ENCODE measurements at regions not wholly inside any gene's neighbourhood (a gene's known extent, or its start where the extent isn't known, plus 50 kb on each side); places are given as distances from the start of the nearest gene placed in this dataset.

DNA sequence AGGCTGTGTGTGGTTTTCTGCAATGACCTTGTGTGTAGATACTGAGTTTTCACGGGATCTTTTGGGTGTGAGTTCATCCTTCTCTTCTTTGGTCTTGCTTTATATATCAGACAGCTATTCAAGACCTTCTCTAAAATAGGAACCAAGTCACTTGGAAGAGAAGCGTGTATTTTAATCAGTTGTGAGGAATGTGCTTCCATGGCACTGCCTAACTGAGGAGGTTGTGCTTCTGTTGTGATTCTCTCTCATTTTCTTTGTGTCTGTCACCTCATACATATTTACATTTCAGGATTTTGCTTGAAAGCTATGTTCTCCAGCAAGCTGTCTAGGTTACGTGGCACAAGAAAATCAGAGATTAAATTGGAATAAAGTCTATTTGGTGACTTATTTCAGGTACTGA, 428.7 kb downstream of the QKI start:
- TF ChIP-seq, protein P1, sequence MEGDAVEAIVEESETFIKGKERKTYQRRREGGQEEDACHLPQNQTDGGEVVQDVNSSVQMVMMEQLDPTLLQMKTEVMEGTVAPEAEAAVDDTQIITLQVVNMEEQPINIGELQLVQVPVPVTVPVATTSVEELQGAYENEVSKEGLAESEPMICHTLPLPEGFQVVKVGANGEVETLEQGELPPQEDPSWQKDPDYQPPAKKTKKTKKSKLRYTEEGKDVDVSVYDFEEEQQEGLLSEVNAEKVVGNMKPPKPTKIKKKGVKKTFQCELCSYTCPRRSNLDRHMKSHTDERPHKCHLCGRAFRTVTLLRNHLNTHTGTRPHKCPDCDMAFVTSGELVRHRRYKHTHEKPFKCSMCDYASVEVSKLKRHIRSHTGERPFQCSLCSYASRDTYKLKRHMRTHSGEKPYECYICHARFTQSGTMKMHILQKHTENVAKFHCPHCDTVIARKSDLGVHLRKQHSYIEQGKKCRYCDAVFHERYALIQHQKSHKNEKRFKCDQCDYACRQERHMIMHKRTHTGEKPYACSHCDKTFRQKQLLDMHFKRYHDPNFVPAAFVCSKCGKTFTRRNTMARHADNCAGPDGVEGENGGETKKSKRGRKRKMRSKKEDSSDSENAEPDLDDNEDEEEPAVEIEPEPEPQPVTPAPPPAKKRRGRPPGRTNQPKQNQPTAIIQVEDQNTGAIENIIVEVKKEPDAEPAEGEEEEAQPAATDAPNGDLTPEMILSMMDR (IDR thresholded peaks at IDR 0.05; ENCODE audit: insufficient read depth, low read length, poor library complexity, severe bottlenecking), result no peak
- no peak for TF ChIP-seq EZH2phosphoT487 (conservative IDR thresholded peaks at IDR 0.05; ENCODE audit: low read length)
